Body of pancreas (tissue), 4 donors: ENCODE measurements at regions not wholly inside any gene's neighbourhood (a gene's known extent, or its start where the extent isn't known, plus 50 kb on each side); places are given as distances from the start of the nearest gene placed in this dataset.

Experiments
- POLR2A ChIP-seq, 3 donors: fragments of 450-650 bp; IDR thresholded peaks; one replicate each; pipeline ENCODE4 v1.6.1; 2016; ENCODE audit warnings: antibody characterized with exemption in 3 of 3, mild to moderate bottlenecking in 2 of 3
- TF ChIP-seq, protein P1 (sequence below), 7 experiments: fragments of 450-650 bp in 4 of 7; fragments of 200-600 bp in 3 of 7; sonication (generic) in 3 of 7; IDR thresholded peaks; one replicate each; pipeline ENCODE4 v1.5.1; 2016 to 2019; ENCODE audit warnings: antibody characterized with exemption in 7 of 7

GRCh38 chr10:111579473-111579872, 502.6 kb downstream of the ADRA2A start:
- TF ChIP-seq POLR2A (IDR thresholded peaks at IDR 0.05) = no peak
- TF ChIP-seq, protein P1, sequence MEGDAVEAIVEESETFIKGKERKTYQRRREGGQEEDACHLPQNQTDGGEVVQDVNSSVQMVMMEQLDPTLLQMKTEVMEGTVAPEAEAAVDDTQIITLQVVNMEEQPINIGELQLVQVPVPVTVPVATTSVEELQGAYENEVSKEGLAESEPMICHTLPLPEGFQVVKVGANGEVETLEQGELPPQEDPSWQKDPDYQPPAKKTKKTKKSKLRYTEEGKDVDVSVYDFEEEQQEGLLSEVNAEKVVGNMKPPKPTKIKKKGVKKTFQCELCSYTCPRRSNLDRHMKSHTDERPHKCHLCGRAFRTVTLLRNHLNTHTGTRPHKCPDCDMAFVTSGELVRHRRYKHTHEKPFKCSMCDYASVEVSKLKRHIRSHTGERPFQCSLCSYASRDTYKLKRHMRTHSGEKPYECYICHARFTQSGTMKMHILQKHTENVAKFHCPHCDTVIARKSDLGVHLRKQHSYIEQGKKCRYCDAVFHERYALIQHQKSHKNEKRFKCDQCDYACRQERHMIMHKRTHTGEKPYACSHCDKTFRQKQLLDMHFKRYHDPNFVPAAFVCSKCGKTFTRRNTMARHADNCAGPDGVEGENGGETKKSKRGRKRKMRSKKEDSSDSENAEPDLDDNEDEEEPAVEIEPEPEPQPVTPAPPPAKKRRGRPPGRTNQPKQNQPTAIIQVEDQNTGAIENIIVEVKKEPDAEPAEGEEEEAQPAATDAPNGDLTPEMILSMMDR (IDR thresholded peaks at IDR 0.05) = no peak
